ENCODE measurements at regions not wholly inside any gene's neighbourhood (a gene's known extent, or its start where the extent isn't known, plus 50 kb on each side); places are given as distances from the start of the nearest gene placed in this dataset.

DNA sequence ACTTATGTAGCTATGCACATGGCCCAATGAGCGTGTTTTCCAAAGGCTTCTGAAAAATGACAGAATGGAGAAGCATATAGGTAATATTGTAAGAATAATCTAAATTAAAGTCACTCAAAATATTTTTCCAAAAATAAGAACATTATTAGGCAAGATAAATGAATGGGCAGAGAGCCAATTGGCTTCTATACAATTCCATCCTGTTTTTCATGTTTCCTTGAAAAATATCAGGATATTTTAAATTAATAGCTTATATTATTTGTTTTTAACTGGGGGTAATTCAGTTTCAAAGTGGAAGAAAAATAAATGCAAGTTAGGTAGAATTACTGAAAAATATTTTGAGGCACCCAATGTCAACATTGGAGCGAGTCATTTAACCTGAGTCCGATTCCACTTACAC, 183.5 kb downstream of the PLK2 start:
- TF ChIP-seq CTCF (IDR thresholded peaks at IDR 0.05; ENCODE audit: insufficient read depth, low read length), result no peak
- TF ChIP-seq SPI1 (IDR thresholded peaks at IDR 0.05; ENCODE audit: borderline replicate concordance, low read depth), result no peak
- no peak for TF ChIP-seq POLR2AphosphoS5 (IDR thresholded peaks at IDR 0.05; ENCODE audit: low read depth)
- TF ChIP-seq GABPA (IDR thresholded peaks at IDR 0.05; ENCODE audit: low read depth), result no peak
- TF ChIP-seq, protein P1, sequence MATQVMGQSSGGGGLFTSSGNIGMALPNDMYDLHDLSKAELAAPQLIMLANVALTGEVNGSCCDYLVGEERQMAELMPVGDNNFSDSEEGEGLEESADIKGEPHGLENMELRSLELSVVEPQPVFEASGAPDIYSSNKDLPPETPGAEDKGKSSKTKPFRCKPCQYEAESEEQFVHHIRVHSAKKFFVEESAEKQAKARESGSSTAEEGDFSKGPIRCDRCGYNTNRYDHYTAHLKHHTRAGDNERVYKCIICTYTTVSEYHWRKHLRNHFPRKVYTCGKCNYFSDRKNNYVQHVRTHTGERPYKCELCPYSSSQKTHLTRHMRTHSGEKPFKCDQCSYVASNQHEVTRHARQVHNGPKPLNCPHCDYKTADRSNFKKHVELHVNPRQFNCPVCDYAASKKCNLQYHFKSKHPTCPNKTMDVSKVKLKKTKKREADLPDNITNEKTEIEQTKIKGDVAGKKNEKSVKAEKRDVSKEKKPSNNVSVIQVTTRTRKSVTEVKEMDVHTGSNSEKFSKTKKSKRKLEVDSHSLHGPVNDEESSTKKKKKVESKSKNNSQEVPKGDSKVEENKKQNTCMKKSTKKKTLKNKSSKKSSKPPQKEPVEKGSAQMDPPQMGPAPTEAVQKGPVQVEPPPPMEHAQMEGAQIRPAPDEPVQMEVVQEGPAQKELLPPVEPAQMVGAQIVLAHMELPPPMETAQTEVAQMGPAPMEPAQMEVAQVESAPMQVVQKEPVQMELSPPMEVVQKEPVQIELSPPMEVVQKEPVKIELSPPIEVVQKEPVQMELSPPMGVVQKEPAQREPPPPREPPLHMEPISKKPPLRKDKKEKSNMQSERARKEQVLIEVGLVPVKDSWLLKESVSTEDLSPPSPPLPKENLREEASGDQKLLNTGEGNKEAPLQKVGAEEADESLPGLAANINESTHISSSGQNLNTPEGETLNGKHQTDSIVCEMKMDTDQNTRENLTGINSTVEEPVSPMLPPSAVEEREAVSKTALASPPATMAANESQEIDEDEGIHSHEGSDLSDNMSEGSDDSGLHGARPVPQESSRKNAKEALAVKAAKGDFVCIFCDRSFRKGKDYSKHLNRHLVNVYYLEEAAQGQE (IDR thresholded peaks at IDR 0.05; ENCODE audit: insufficient replicate concordance, low read depth), result no peak
